Duodenal mucosa (tissue), 2 donors: ENCODE measurements at regions not wholly inside any gene's neighbourhood (a gene's known extent, or its start where the extent isn't known, plus 50 kb on each side); places are given as distances from the start of the nearest gene placed in this dataset.

ENCODE experiments used
- H3K27ac ChIP-seq: one replicate; pipeline ENCODE4 v1.7.0; 2013; ENCODE audit warnings: low read depth, low read length
- H3K27me3 ChIP-seq, 2 donors: one replicate each; pipeline ENCODE4 v1.7.0; 2013; ENCODE audit warnings: low read length in 2 of 2, control low read depth in 1 of 2; ENCODE audit not compliant: insufficient read depth in 2 of 2, control insufficient read depth in 1 of 2
- H3K36me3 ChIP-seq, 2 donors: one replicate each; pipeline ENCODE4 v1.7.0; 2013; ENCODE audit warnings: low read length in 2 of 2, control low read depth in 1 of 2; ENCODE audit not compliant: insufficient read depth in 2 of 2, control insufficient read depth in 1 of 2
- H3K4me1 ChIP-seq, 2 donors: one replicate each; pipeline ENCODE4 v1.7.0; 2013; ENCODE audit warnings: low read length in 2 of 2, control low read depth in 1 of 2; ENCODE audit not compliant: insufficient read depth in 2 of 2, control insufficient read depth in 1 of 2
- H3K4me3 ChIP-seq, 2 donors: one replicate each; pipeline ENCODE4 v1.7.0; 2013; ENCODE audit warnings: low read length in 2 of 2, low read depth in 1 of 2
- H3K9ac ChIP-seq, 2 donors: one replicate each; pipeline ENCODE4 v1.7.0; 2013; ENCODE audit warnings: low read length in 2 of 2, low read depth in 1 of 2
- H3K9me3 ChIP-seq, 2 donors: one replicate each; pipeline ENCODE4 v1.7.0; 2013; ENCODE audit warnings: low read length in 2 of 2, control low read depth in 1 of 2; ENCODE audit not compliant: control insufficient read depth in 1 of 2

GRCh38 chr3:127114337-127115070, 78.4 kb upstream of the PRR23E start:
- H3K9ac ChIP-seq = no peak overlapping the region
- peaks cover 14 to 19% of the 10 kb centered on the region in 2 donors for H3K9me3 ChIP-seq
- H3K27me3 ChIP-seq = no peaks in the 10 kb centered on the region
- no peaks in the 10 kb centered on the region for H3K4me1 ChIP-seq
- no peak overlapping the region for H3K27ac ChIP-seq
- H3K36me3 ChIP-seq = no peaks in the 10 kb centered on the region
- no peak overlapping the region for H3K4me3 ChIP-seq

GRCh38 chr3:127115691-127116351, 77.1 kb upstream of the PRR23E start:
- Histone ChIP-seq H3K36me3 (no peaks in the 10 kb centered on the region), H3K9me3 (peaks cover 14 to 19% of the 10 kb centered on the region in 2 donors), H3K27ac (no peak overlapping the region), H3K27me3 (no peaks in the 10 kb centered on the region), H3K4me1 (no peaks in the 10 kb centered on the region), H3K4me3 (no peak overlapping the region), H3K9ac (no peak overlapping the region)

DNA sequence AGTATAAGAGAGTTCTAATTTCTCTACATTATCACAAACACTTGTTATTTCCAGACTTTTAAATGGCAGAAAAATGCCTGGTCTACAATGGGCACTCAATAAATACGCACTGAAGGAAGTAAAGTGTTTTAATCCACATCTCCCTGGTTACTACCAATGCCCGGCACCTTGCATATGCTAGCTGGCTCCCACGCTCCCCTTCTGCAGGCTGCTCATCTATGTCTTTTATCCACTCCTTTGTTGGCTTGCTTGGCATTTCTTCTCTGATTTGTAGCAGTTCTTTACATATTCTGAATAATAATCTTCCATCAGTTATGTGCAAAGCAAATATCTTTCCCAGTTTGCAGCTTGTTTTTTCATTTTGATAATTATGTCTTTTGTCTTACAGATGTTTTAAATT, 74.6 kb upstream of the PRR23E start:
- H3K9me3 ChIP-seq = no peaks in the 10 kb centered on the region
- H3K9ac ChIP-seq = no peak overlapping the region
- H3K4me1 ChIP-seq = no peaks in the 10 kb centered on the region
- H3K27me3 ChIP-seq = no peaks in the 10 kb centered on the region
- H3K4me3 ChIP-seq = no peak overlapping the region
- H3K36me3 ChIP-seq = no peaks in the 10 kb centered on the region
- no peak overlapping the region for H3K27ac ChIP-seq

DNA sequence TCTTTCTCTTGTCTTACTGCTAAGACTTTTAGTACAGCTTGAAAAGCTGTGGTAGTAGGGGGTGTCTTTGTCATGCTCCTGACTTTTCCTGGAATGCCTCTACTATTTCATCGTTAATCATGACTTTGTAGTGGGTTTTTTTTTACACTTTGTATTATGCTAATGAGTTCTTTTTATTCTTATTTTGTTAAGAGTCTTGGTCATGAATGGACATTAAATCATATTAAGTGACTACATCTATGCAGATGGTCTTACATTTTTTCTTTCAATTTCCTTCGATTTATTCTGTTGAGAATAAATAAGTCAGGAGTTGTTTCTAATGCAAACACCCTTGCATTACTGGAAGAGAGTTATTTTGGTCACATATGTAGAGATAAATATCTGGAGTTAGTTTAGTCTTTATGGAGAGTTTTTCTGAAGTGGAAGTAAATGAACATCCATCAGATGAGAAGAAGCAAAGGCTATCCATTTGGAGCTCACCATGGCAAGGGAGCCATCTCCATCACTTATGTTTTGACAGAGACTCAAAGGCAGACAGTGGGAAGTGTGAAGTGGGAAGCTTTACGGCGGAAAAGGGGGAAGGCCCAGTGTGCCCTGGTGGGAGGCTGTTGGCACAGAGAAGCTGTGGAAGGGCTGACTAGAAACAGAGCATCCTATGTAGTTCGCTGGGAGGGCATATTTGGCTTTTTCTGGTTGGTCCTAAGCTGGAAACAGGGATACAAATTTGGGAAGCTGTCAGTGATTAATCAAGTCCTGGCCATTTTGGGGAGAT, 73.1 kb upstream of the PRR23E start:
- Histone ChIP-seq H3K9ac (no peak overlapping the region), H3K4me3 (no peak overlapping the region), H3K27me3 (no peaks in the 10 kb centered on the region), H3K27ac (no peak overlapping the region), H3K4me1 (no peaks in the 10 kb centered on the region), H3K36me3 (no peaks in the 10 kb centered on the region), H3K9me3 (no peaks in the 10 kb centered on the region)

GRCh38 chr3:127120851-127121647, 71.9 kb upstream of the PRR23E start:
- Histone ChIP-seq H3K4me1 (no peaks in the 10 kb centered on the region), H3K9ac (no peak overlapping the region), H3K4me3 (no peak overlapping the region), H3K27ac (no peak overlapping the region), H3K9me3 (no peaks in the 10 kb centered on the region), H3K36me3 (no peaks in the 10 kb centered on the region), H3K27me3 (no peaks in the 10 kb centered on the region)

DNA sequence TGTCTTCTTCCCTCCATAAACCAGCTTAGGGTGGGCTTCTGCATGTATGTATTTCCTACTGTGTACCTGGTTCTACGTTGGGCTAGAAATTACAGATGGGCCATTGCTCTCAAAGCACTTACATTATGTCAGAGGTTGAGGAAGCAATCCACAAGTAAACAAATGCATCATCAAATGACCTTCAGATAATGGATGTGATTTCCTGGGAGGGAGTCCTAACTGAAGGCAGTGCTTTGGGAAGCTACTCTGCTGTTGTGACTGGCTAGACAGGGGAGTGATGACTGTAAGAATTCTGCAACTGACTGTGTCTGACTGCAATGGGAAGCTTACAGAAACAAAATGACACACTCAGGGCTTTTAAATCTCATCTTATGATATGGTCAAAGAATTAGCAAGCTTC, 71.0 kb upstream of the PRR23E start:
- peaks cover 0 to 3% of the 10 kb centered on the region in 2 donors for H3K27me3 ChIP-seq
- H3K4me3 ChIP-seq = no peak overlapping the region
- H3K9ac ChIP-seq = no peak overlapping the region
- H3K4me1 ChIP-seq = no peaks in the 10 kb centered on the region
- no peaks in the 10 kb centered on the region for H3K9me3 ChIP-seq
- H3K36me3 ChIP-seq = no peaks in the 10 kb centered on the region
- H3K27ac ChIP-seq = no peak overlapping the region

DNA sequence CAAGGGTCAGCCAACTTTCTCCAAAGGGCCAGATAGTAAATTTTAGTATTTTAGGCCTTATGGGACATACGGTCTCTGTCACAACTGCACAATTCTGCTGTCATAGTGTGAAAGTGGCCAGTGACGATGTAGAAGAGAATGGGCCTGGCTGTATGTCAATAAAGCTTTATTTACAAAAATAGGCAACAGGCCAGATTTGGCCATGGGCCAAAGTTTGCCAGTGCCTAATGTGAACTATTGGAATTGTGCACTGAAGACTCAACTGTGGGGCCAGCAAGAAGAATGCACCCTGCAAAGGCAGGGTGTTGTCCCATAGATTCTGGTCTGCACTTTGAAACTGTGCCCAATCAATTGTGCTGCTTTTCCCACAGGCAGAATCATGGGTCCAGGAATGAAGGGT, 69.4 kb upstream of the PRR23E start:
- Histone ChIP-seq H3K27me3 (peaks cover 0 to 7% of the 10 kb centered on the region in 2 donors), H3K4me3 (no peak overlapping the region), H3K9ac (no peak overlapping the region), H3K9me3 (no peaks in the 10 kb centered on the region), H3K4me1 (no peaks in the 10 kb centered on the region), H3K27ac (no peak overlapping the region), H3K36me3 (no peaks in the 10 kb centered on the region)

DNA sequence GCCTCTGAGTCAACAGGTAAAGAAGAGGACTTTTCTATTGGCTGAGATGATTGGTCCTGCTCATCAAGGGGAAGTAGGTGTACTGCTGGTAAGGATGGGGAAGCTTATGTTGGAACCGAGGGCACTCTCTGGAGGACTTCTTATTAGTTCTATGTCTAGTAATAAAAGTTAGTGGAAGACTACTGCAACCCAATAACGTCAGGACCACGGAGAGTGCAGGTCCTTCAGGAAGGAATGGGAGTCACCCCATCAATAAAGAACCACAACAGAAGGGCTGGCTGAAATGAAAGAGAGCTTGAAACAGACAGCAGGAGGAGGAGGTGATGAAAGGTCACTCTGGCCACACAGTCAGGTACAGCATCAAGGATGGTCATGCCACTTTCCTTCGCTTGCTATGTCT, 68.8 kb upstream of the PRR23E start:
- no peaks in the 10 kb centered on the region for H3K36me3 ChIP-seq
- no peaks in the 10 kb centered on the region for H3K9me3 ChIP-seq
- peaks cover 0 to 7% of the 10 kb centered on the region in 2 donors for H3K27me3 ChIP-seq
- no peak overlapping the region for H3K27ac ChIP-seq
- H3K9ac ChIP-seq = no peak overlapping the region
- H3K4me3 ChIP-seq = no peak overlapping the region
- no peaks in the 10 kb centered on the region for H3K4me1 ChIP-seq

- Histone ChIP-seq H3K9me3 (no peaks in the 10 kb centered on the region), H3K9ac (no peak overlapping the region), H3K27me3 (peaks cover 41 to 44% of the 10 kb centered on the region in 2 donors), H3K4me1 (peaks cover 0 to 7% of the 10 kb centered on the region in 2 donors), H3K36me3 (no peaks in the 10 kb centered on the region), H3K4me3 (no peak overlapping the region), H3K27ac (no peak overlapping the region)
These were observed 61.3 kb upstream of the PRR23E start for GRCh38 chr3:127131424-127132170.
